PC-3 (cell line): ENCODE measurements at regions not wholly inside any gene's neighbourhood (a gene's known extent, or its start where the extent isn't known, plus 50 kb on each side); places are given as distances from the start of the nearest gene placed in this dataset.

Source experiments
- ATAC-seq: fragments of 200-7000 bp; cut with Tn5 transposase; 2 replicates; pipeline ENCODE4 v1.9.1; 2020; ENCODE audit warnings: mild to moderate bottlenecking, moderate library complexity
- BruUV-seq: library from RNA; stranded (reverse); fragments of 400-500 nt; replicated peaks from 2 replicates; lab custom pipeline; 2021; lab: Mats Ljungman, UMichigan
- CTCF ChIA-PET: fragments of 300-600 bp; sonication (Branson Sonifier 250); formaldehyde crosslinking; loops from one replicate; lab custom pipeline; 2022; ENCODE audit warnings: antibody characterized with exemption; lab: Charles Lee
- POLR2A ChIA-PET: fragments of 300-600 bp; sonication (Branson Sonifier 250); formaldehyde crosslinking; loops from one replicate; lab custom pipeline; 2022; ENCODE audit warnings: antibody characterized with exemption; ENCODE audit not compliant: unreplicated experiment; lab: Charles Lee
- DNase-seq: peaks from one replicate; pipeline ENCODE4 v3.0.0-alpha.2; 2015
- H2AFZ ChIP-seq: fragments of 300-600 bp; sonication (generic); 2 replicates; pipeline ENCODE4 v1.6.0; 2016; ENCODE audit warnings: antibody characterized with exemption, low read length
- H3F3A ChIP-seq: fragments of 300-600 bp; sonication (generic); one replicate; pipeline ENCODE4 v1.6.0; 2017; ENCODE audit warnings: antibody characterized with exemption, low read length, control low read depth, mild to moderate bottlenecking; ENCODE audit not compliant: unreplicated experiment
- H3K27ac ChIP-seq: fragments of 300-600 bp; sonication (generic); 2 replicates; pipeline ENCODE4 v1.5.1; 2016; ENCODE audit warnings: mild to moderate bottlenecking, low read length
- H3K27me3 ChIP-seq: fragments of 300-600 bp; sonication (generic); 2 replicates; pipeline ENCODE4 v1.6.1; 2016; ENCODE audit warnings: low read length, mixed read lengths
- H3K36me3 ChIP-seq: fragments of 300-600 bp; sonication (generic); 2 replicates; pipeline ENCODE4 v1.6.1; 2016; ENCODE audit warnings: low read depth, mixed run types, low read length, mixed read lengths
- H3K4me1 ChIP-seq: fragments of 300-600 bp; sonication (generic); 2 replicates; pipeline ENCODE4 v1.5.1; 2016; ENCODE audit warnings: low read length; ENCODE audit not compliant: insufficient read depth
- H3K4me2 ChIP-seq: fragments of 300-600 bp; sonication (generic); 2 replicates; pipeline ENCODE4 v1.6.0; 2016; ENCODE audit warnings: low read length
- H3K4me3 ChIP-seq: fragments of 300-600 bp; sonication (generic); 2 replicates; pipeline ENCODE4 v1.5.1; 2016; ENCODE audit warnings: mild to moderate bottlenecking, low read length, mixed read lengths
- H3K79me2 ChIP-seq: fragments of 300-600 bp; sonication (generic); 2 replicates; pipeline ENCODE4 v1.6.1; 2017; ENCODE audit warnings: low read length, mixed read lengths
- H3K9ac ChIP-seq: fragments of 300-600 bp; sonication (generic); 2 replicates; pipeline ENCODE4 v1.6.0; 2016; ENCODE audit warnings: mild to moderate bottlenecking, low read length
- H3K9me2 ChIP-seq: fragments of 300-600 bp; sonication (generic); replicated peaks from 2 replicates; pipeline ENCODE4 v1.6.1; 2016; ENCODE audit warnings: mixed run types, low read length, mixed read lengths
- H3K9me3 ChIP-seq: fragments of 300-600 bp; sonication (generic); 2 replicates; pipeline ENCODE4 v1.6.1; 2016; ENCODE audit warnings: low read length, mixed read lengths
- H4K20me1 ChIP-seq: fragments of 300-600 bp; sonication (generic); 2 replicates; pipeline ENCODE4 v1.6.1; 2016; ENCODE audit warnings: low read length, mixed read lengths
- CTCF ChIP-seq: fragments of 300-600 bp; sonication (generic); conservative IDR thresholded peaks from 2 replicates; pipeline ENCODE4 v1.5.1; 2017; ENCODE audit warnings: antibody characterized with exemption, low read depth, mild to moderate bottlenecking, low read length
- EZH2 ChIP-seq: fragments of 300-600 bp; sonication (generic); IDR thresholded peaks from one replicate; pipeline ENCODE4 v1.6.1; 2017; ENCODE audit warnings: antibody characterized with exemption, mild to moderate bottlenecking, low read length; ENCODE audit not compliant: unreplicated experiment
- EZH2phosphoT487 ChIP-seq: fragments of 300-600 bp; sonication (generic); IDR thresholded peaks from 2 replicates; pipeline ENCODE4 v1.6.1; 2018; ENCODE audit warnings: mild to moderate bottlenecking, antibody characterized with exemption, low read length, borderline replicate concordance
- intact Hi-C: fragments of 100-400 bp; cut with micrococcal nuclease; formaldehyde crosslinking; loops from 2 replicates; pipeline ENCODE4 v1.9.0; 2023

- Histone ChIP-seq H3K4me2 (no peak overlapping the region), H3K9ac (no peak overlapping the region), H3K27me3 (no peaks in the 10 kb centered on the region), H3K9me3 (no peaks in the 10 kb centered on the region), H3K79me2 (no peaks in the 10 kb centered on the region), H3K4me3 (no peak overlapping the region), H2AFZ (no peak overlapping the region), H3F3A (no peaks in the 10 kb centered on the region), H3K4me1 (no peaks in the 10 kb centered on the region), H4K20me1 (no peaks in the 10 kb centered on the region), H3K9me2 (no peaks in the 10 kb centered on the region), H3K36me3 (no peaks in the 10 kb centered on the region), H3K27ac (no peak overlapping the region)
- BruUV-seq: no TSS peak
- POLR2A ChIA-PET: no interaction called here
- ATAC-seq (no peak), DNase-seq (no peak)
- TF ChIP-seq CTCF (no peak), EZH2phosphoT487 (no peak), EZH2 (no peak)
- CTCF ChIA-PET: no interaction called here
- intact Hi-C loops: no loop called here
These were observed 451.1 kb upstream of the TRIB2 start for GRCh38 chr2:12265646-12266045.

GRCh38 chr2:12267042-12267441 is 449.7 kb upstream of the TRIB2 start:
- intact Hi-C loops: no loop called here
- Histone ChIP-seq H3K9me3 (no peaks in the 10 kb centered on the region), H3K4me2 (no peak overlapping the region), H3K79me2 (no peaks in the 10 kb centered on the region), H3K27me3 (no peaks in the 10 kb centered on the region), H2AFZ (no peak overlapping the region), H3K9me2 (no peaks in the 10 kb centered on the region), H4K20me1 (no peaks in the 10 kb centered on the region), H3K4me3 (no peak overlapping the region), H3K36me3 (no peaks in the 10 kb centered on the region), H3K9ac (no peak overlapping the region), H3K4me1 (no peaks in the 10 kb centered on the region), H3F3A (no peaks in the 10 kb centered on the region), H3K27ac (no peak overlapping the region)
- TF ChIP-seq CTCF (no peak), EZH2phosphoT487 (no peak), EZH2 (no peak)
- POLR2A ChIA-PET: no interaction called here
- DNase-seq (no peak), ATAC-seq (no peak)
- CTCF ChIA-PET: no interaction called here
- no TSS peak for BruUV-seq

- Histone ChIP-seq H3K27ac (no peak overlapping the region), H2AFZ (no peak overlapping the region), H3K4me1 (no peaks in the 10 kb centered on the region), H3K79me2 (no peaks in the 10 kb centered on the region), H3K9ac (no peak overlapping the region), H3K9me3 (no peaks in the 10 kb centered on the region), H3F3A (no peaks in the 10 kb centered on the region), H3K36me3 (no peaks in the 10 kb centered on the region), H3K27me3 (no peaks in the 10 kb centered on the region), H4K20me1 (no peaks in the 10 kb centered on the region), H3K9me2 (no peaks in the 10 kb centered on the region), H3K4me3 (no peak overlapping the region), H3K4me2 (no peak overlapping the region)
- intact Hi-C loops: no loop called here
- no peak for DNase-seq
- ChIA-PET CTCF (no interaction called here), POLR2A (no interaction called here)
- TF ChIP-seq EZH2phosphoT487 (no peak), CTCF (no peak), EZH2 (no peak)
- no TSS peak for BruUV-seq
- no peak for ATAC-seq
These were observed 447.4 kb upstream of the TRIB2 start for GRCh38 chr2:12269041-12269972.
